Common myeloid progenitor, CD34-positive (primary cell): ENCODE measurements at regions not wholly inside any gene's neighbourhood (a gene's known extent, or its start where the extent isn't known, plus 50 kb on each side); places are given as distances from the start of the nearest gene placed in this dataset.
"Not testable (repeated sequence)": the region's sequence is repeated elsewhere in the genome, so short reads cannot be mapped to it uniquely, and the experiment has no call there.

Experiments used
- CTCF ChIA-PET: fragments of 350-600 bp; sonication (Branson Sonifier 250); formaldehyde crosslinking; loops from one replicate; lab custom pipeline; 2021; ENCODE audit warnings: antibody characterized with exemption; lab: Charles Lee
- POLR2A ChIA-PET: fragments of 350-600 bp; sonication (Branson Sonifier 250); formaldehyde crosslinking; loops from one replicate; lab custom pipeline; 2021; ENCODE audit warnings: antibody characterized with exemption; lab: Charles Lee
- DNase-seq, 3 donors: peaks; one replicate each; pipeline versions ENCODE4 v3.0.0 to v3.0.0-alpha.2; 2013
- H3K27ac ChIP-seq, 2 experiments: 1 replicate in 1 of 2; 2 replicates in 1 of 2; pipeline ENCODE4 v1.7.0; 2013; ENCODE audit warnings: inconsistent platforms in 2 of 2, low read length in 2 of 2, mild to moderate bottlenecking in 2 of 2, low read depth in 1 of 2, moderate library complexity in 1 of 2; ENCODE audit not compliant: severe bottlenecking in 2 of 2, insufficient read depth in 1 of 2, poor library complexity in 1 of 2
- H3K27me3 ChIP-seq, 5 experiments: replicated peaks in 2 of 5; 1 replicate in 3 of 5; 2 replicates in 2 of 5; pipeline versions ENCODE4 v1.6.1 to v1.7.0; 2013; ENCODE audit warnings: low read length in 4 of 5, mild to moderate bottlenecking in 2 of 5, moderate library complexity in 2 of 5, inconsistent platforms in 1 of 5; ENCODE audit not compliant: insufficient read depth in 5 of 5, control insufficient read depth in 4 of 5
- H3K36me3 ChIP-seq, 4 experiments: 1 replicate in 2 of 4; 2 replicates in 2 of 4; pipeline versions ENCODE4 v1.6.1 to v1.7.0; 2013; ENCODE audit warnings: low read length in 3 of 4, control low read depth in 1 of 4, mild to moderate bottlenecking in 1 of 4; ENCODE audit not compliant: control insufficient read depth in 4 of 4, insufficient read depth in 4 of 4
- H3K4me1 ChIP-seq, 4 experiments: 1 replicate in 3 of 4; 2 replicates in 1 of 4; pipeline versions ENCODE4 v1.6.1 to v1.7.1; 2013; ENCODE audit warnings: low read length in 3 of 4, mild to moderate bottlenecking in 3 of 4, control low read depth in 1 of 4, inconsistent platforms in 1 of 4, moderate library complexity in 1 of 4; ENCODE audit not compliant: control insufficient read depth in 4 of 4, insufficient read depth in 4 of 4; ENCODE audit errors: control extremely low read depth in 1 of 4
- H3K4me3 ChIP-seq, 7 experiments: 1 replicate in 4 of 7; 2 replicates in 3 of 7; pipeline versions ENCODE4 v1.5.1 to v1.7.0; 2013; ENCODE audit warnings: mild to moderate bottlenecking in 7 of 7, low read length in 6 of 7, moderate library complexity in 6 of 7, inconsistent platforms in 2 of 7, low read depth in 2 of 7, control low read depth in 1 of 7; ENCODE audit not compliant: insufficient read depth in 4 of 7, control insufficient read depth in 1 of 7; ENCODE audit errors: extremely low read depth in 1 of 7
- H3K9me3 ChIP-seq, 5 experiments: 1 replicate in 4 of 5; 2 replicates in 1 of 5; pipeline versions ENCODE4 v1.6.1 to v1.7.1; 2013; ENCODE audit warnings: low read length in 4 of 5, mild to moderate bottlenecking in 2 of 5, inconsistent platforms in 1 of 5, low read depth in 1 of 5, moderate library complexity in 1 of 5; ENCODE audit not compliant: control insufficient read depth in 4 of 5, insufficient read depth in 2 of 5; ENCODE audit errors: control extremely low read depth in 1 of 5
- whole genome bisulfite sequencing: methylation state at CpG from one replicate; pipeline ENCODE4 v1.1.5; 2013; ENCODE audit not compliant: insufficient coverage; 5-methylcytosine and 5-hydroxymethylcytosine counted together

- Histone ChIP-seq H3K4me3 (no peak overlapping the region), H3K9me3 (peaks cover 0 to 3% (median 0%) of the 10 kb centered on the region in 5 experiments), H3K27ac (no peak overlapping the region), H3K4me1 (no peaks in the 10 kb centered on the region), H3K27me3 (peaks cover 0 to 2% (median 0%) of the 10 kb centered on the region in 5 experiments), H3K36me3 (no peaks in the 10 kb centered on the region)
- ChIA-PET CTCF (no interaction called here), POLR2A (no interaction called here)
- 25% methylated on average over 1 of the region's 3 CpGs for WGBS
- no peak for DNase-seq
Observed at GRCh38 chr5:155631116-155631515, 617.6 kb downstream of the KIF4B start.

DNA sequence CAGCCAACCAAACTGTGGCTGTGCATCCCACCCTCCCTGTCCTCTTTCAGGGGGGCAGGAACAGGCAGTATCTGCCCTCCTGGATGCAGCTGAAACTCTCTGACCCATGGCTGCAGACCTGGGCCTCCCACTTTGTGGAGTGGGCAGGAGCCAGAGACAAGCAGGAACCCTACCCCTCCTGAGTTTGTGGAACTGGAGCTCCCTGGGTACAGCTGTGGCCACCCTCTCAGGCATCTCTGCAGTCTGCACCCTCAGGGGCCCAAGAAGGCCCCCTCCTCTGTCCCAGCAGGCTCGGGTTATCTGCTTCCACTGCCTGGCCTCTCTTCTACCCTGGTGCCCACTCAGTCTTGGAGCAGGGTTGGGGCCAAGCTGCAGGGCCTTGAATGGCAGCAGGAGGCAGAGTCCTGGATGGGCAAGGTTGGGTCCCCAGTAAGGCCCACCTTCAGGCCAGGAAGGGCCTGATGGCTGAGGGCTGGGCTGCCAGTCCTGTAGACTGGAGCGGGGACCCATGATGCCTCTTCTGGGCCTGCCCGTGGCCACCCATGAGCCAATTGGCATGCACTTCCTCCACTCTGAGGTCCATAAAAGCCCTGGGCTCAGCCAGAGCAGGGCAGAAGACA, 619.9 kb downstream of the KIF4B start:
- Histone ChIP-seq H3K36me3 (no peaks in the 10 kb centered on the region), H3K27ac (no peak overlapping the region), H3K27me3 (peaks cover 0 to 2% (median 0%) of the 10 kb centered on the region in 5 experiments), H3K4me1 (no peaks in the 10 kb centered on the region), H3K9me3 (peaks cover 0 to 3% (median 0%) of the 10 kb centered on the region in 5 experiments), H3K4me3 (no peak overlapping the region)
- CTCF ChIA-PET: interaction anchor here (1.2 kb wide), 1 partner anchor 9 kb away, joined by 5 read pairs; no protein-coding TSS in a partner anchor
- 91% methylated on average over 3 of the region's 3 CpGs for WGBS
- POLR2A ChIA-PET: interaction anchor here (0.6 kb wide), 1 partner anchor 1395 kb away, joined by 5 read pairs; no protein-coding TSS in a partner anchor
- no peak for DNase-seq

DNA sequence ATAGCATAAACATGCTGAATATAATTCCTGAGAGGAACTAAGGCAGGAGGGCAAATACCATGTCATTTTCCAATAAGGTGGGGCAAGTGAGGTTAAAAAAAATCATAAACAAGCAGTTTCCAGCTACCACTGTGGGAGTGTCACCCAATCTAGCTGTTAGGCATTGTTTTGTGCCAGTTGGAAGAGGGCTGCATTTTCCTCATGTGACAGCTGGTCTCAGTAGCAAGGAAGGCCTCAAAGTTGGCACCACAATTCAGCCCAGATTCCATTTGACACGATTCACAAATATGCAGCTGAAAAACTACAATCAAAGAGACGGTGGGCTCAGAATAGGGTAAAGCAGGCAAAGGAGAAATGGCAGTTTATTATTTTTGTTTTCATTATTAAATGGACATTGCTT, 636.1 kb downstream of the KIF4B start:
- Histone ChIP-seq H3K4me3 (no peak overlapping the region), H3K27ac (no peak overlapping the region), H3K9me3 (no peaks in the 10 kb centered on the region), H3K27me3 (no peaks in the 10 kb centered on the region), H3K4me1 (no peaks in the 10 kb centered on the region), H3K36me3 (no peaks in the 10 kb centered on the region)
- CTCF ChIA-PET: no interaction called here
- POLR2A ChIA-PET: no interaction called here
- no peak for DNase-seq
- WGBS: 100% methylated on average over 1 of the region's 2 CpGs

GRCh38 chr5:155655569-155655968, 642.0 kb downstream of the KIF4B start:
- Histone ChIP-seq H3K27me3 (no peaks in the 10 kb centered on the region), H3K27ac (no peak overlapping the region), H3K4me3 (no peak overlapping the region), H3K36me3 (no peaks in the 10 kb centered on the region), H3K9me3 (no peaks in the 10 kb centered on the region), H3K4me1 (no peaks in the 10 kb centered on the region)
- POLR2A ChIA-PET: no interaction called here
- 84% methylated on average over 2 of the region's 2 CpGs for WGBS
- no peak for DNase-seq
- CTCF ChIA-PET: no interaction called here

DNA sequence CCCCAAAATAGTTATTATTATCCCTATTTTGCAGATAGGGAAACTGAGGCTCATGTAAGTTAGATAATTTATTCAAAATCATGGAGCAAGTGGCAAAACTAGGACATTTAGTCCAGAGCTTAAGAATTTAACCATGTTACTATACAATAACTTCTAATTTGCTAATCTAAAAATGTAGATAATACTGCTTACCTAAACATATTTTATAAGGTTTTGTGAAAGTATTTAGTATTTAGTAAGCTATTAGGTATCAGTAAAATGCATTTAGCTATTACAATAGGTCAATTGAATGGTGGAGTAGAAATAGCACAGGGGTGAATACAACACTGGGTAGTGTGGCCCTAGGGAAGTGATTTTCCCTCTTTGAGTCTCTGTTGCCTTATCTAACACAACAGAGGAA, 648.3 kb downstream of the KIF4B start:
- ChIA-PET CTCF (no interaction called here), POLR2A (no interaction called here)
- Histone ChIP-seq H3K4me3 (no peak overlapping the region), H3K27me3 (no peaks in the 10 kb centered on the region), H3K36me3 (no peaks in the 10 kb centered on the region), H3K27ac (no peak overlapping the region), H3K9me3 (no peaks in the 10 kb centered on the region), H3K4me1 (no peaks in the 10 kb centered on the region)
- DNase-seq: no peak

GRCh38 chr5:155665361-155665760, 651.8 kb downstream of the KIF4B start:
- Histone ChIP-seq H3K4me3 (no peak overlapping the region), H3K9me3 (no peaks in the 10 kb centered on the region), H3K36me3 (no peaks in the 10 kb centered on the region), H3K4me1 (no peaks in the 10 kb centered on the region), H3K27ac (no peak overlapping the region), H3K27me3 (no peaks in the 10 kb centered on the region)
- POLR2A ChIA-PET: no interaction called here
- 80% methylated on average over 7 of the region's 7 CpGs for WGBS
- CTCF ChIA-PET: no interaction called here
- DNase-seq: no peak

- H3K9me3 ChIP-seq, H3K27me3 ChIP-seq, H3K4me1 ChIP-seq, DNase-seq, POLR2A ChIA-PET, H3K36me3 ChIP-seq, H3K27ac ChIP-seq, H3K4me3 ChIP-seq, CTCF ChIA-PET: not testable (repeated sequence)
- 57% methylated on average over 1 of the region's 7 CpGs for WGBS
Observed at GRCh38 chr5:155672001-155672400, 655.0 kb upstream of the SGCD start.
